ENCODE measurements at regions not wholly inside any gene's neighbourhood (a gene's known extent, or its start where the extent isn't known, plus 50 kb on each side); places are given as distances from the start of the nearest gene placed in this dataset.

GRCh38 chr14:84456946-84457345, 1073.0 kb upstream of the FLRT2 start:
- H3K36me3 Mint-ChIP-seq = no peaks in the 10 kb centered on the region

DNA sequence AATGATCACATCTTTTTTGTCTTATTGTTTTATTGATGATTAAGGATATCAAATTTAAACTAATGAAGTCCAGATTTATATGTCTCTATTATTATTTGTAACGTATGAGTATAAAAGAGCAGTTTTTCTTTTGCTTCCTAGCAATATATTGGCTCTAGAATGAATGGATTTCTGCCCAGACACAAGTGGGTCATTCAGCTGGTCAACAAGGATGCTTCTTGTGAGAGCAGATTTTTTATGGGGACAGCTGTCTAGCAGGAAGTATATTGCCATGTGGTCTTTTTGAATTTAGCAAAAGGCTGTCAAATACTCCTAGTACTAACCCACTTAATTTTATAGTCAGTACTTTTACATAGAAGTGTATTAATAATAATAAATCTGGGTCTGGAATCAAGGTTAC, 1071.1 kb upstream of the FLRT2 start:
- H3K9me3 ChIP-seq (replicated peaks in 1 of 2; ENCODE audit: control insufficient read depth in 1 of 2, insufficient read depth in 1 of 2, low read length in 2 of 2) = no peaks in the 10 kb centered on the region
- H3K27me3 ChIP-seq (ENCODE audit: control insufficient read depth in 2 of 2, insufficient read depth in 2 of 2, low read length in 2 of 2) = no peaks in the 10 kb centered on the region
- no peaks in the 10 kb centered on the region for H3K79me2 ChIP-seq (ENCODE audit: insufficient read depth, low read length)
- H3K4me1 ChIP-seq (ENCODE audit: control insufficient read depth in 1 of 2, insufficient read depth in 2 of 2, low read length in 2 of 2) = no peaks in the 10 kb centered on the region
- H4K20me1 ChIP-seq (ENCODE audit: insufficient read depth, low read length) = no peaks in the 10 kb centered on the region
- no CpG with 5 or more reads among the region's 1 CpG for WGBS (ENCODE audit: insufficient coverage)
- TF ChIP-seq CTCF (IDR thresholded peaks at IDR 0.05) = no peak
- Mint-ChIP-seq H3K9me3 (peaks cover 0 to 6% (median 2%) of the 10 kb centered on the region in 7 donors), H3K27ac (no peak overlapping the region), H3K36me3 (no peaks in the 10 kb centered on the region), H3K4me3 (no peak overlapping the region), H3K4me1 (no peaks in the 10 kb centered on the region), H3K27me3 (ENCODE audit: low read depth in 3 of 3) (peaks cover 0 to 3% (median 0%) of the 10 kb centered on the region in 3 donors)
- H3K9ac ChIP-seq (ENCODE audit: insufficient read depth, low read length, poor library complexity, severe bottlenecking) = no peak overlapping the region
- H3K36me3 ChIP-seq (replicated peaks in 1 of 2; ENCODE audit: control insufficient read depth in 1 of 2, insufficient read depth in 2 of 2, low read length in 2 of 2) = no peaks in the 10 kb centered on the region
- H2AFZ ChIP-seq (ENCODE audit: insufficient read depth, low read depth, low read length, poor library complexity, severe bottlenecking) = no peak overlapping the region
- DNase-seq = no peak
- no peak overlapping the region for H3K27ac ChIP-seq (ENCODE audit: low read depth in 1 of 2, low read length in 2 of 2)
- intact Hi-C loops (cut with micrococcal nuclease) = no loop called here
- H3K4me2 ChIP-seq (replicated peaks; ENCODE audit: extremely low read depth, low read length, poor library complexity, severe bottlenecking) = no peak overlapping the region
- H3K4me3 ChIP-seq (replicated peaks in 1 of 3; ENCODE audit: low read depth in 2 of 3, low read length in 3 of 3) = no peak overlapping the region

More at GRCh38 chr14:84456946-84457345, 1073.0 kb upstream of the FLRT2 start:
- intact Hi-C loops (cut with micrococcal nuclease) = no loop called here
- Histone ChIP-seq H3K36me3 (replicated peaks in 1 of 2; ENCODE audit: control insufficient read depth in 1 of 2, insufficient read depth in 2 of 2, low read length in 2 of 2) (no peaks in the 10 kb centered on the region), H4K20me1 (ENCODE audit: insufficient read depth, low read length) (no peaks in the 10 kb centered on the region), H3K27me3 (ENCODE audit: control insufficient read depth in 2 of 2, insufficient read depth in 2 of 2, low read length in 2 of 2) (no peaks in the 10 kb centered on the region), H3K4me3 (replicated peaks in 1 of 3; ENCODE audit: low read depth in 2 of 3, low read length in 3 of 3) (no peak overlapping the region), H3K9ac (ENCODE audit: insufficient read depth, low read length, poor library complexity, severe bottlenecking) (no peak overlapping the region), H3K4me2 (replicated peaks; ENCODE audit: extremely low read depth, low read length, poor library complexity, severe bottlenecking) (no peak overlapping the region), H3K4me1 (ENCODE audit: control insufficient read depth in 1 of 2, insufficient read depth in 2 of 2, low read length in 2 of 2) (no peaks in the 10 kb centered on the region), H2AFZ (ENCODE audit: insufficient read depth, low read depth, low read length, poor library complexity, severe bottlenecking) (no peak overlapping the region), H3K27ac (ENCODE audit: low read depth in 1 of 2, low read length in 2 of 2) (no peak overlapping the region), H3K79me2 (ENCODE audit: insufficient read depth, low read length) (no peaks in the 10 kb centered on the region), H3K9me3 (replicated peaks in 1 of 2; ENCODE audit: control insufficient read depth in 1 of 2, insufficient read depth in 1 of 2, low read length in 2 of 2) (no peaks in the 10 kb centered on the region)
- Mint-ChIP-seq H3K9me3 (peaks cover 0 to 6% (median 1%) of the 10 kb centered on the region in 7 donors), H3K27me3 (ENCODE audit: low read depth in 3 of 3) (no peaks in the 10 kb centered on the region), H3K4me3 (no peak overlapping the region), H3K4me1 (no peaks in the 10 kb centered on the region), H3K27ac (no peak overlapping the region)
- no peak for TF ChIP-seq CTCF (IDR thresholded peaks at IDR 0.05)
- DNase-seq = no peak
- no CpG with 5 or more reads among the region's 2 CpGs for WGBS (ENCODE audit: insufficient coverage)

Measured in CD14-positive monocyte (primary cell).